GM18505 (cell line): ENCODE measurements at regions not wholly inside any gene's neighbourhood (a gene's known extent, or its start where the extent isn't known, plus 50 kb on each side); places are given as distances from the start of the nearest gene placed in this dataset.

Experiments used
- ATAC-seq: cut with Tn5 transposase; IDR thresholded peaks from one replicate; pipeline ENCODE4 v1.9.1; 2021; ENCODE audit not compliant: unreplicated experiment
- POLR2A ChIP-seq: IDR thresholded peaks from 4 replicates; pipeline ENCODE4 v1.6.1; 2011; ENCODE audit warnings: borderline replicate concordance; ENCODE audit not compliant: insufficient read depth, insufficient read length; ENCODE audit errors: extremely low read depth

DNA sequence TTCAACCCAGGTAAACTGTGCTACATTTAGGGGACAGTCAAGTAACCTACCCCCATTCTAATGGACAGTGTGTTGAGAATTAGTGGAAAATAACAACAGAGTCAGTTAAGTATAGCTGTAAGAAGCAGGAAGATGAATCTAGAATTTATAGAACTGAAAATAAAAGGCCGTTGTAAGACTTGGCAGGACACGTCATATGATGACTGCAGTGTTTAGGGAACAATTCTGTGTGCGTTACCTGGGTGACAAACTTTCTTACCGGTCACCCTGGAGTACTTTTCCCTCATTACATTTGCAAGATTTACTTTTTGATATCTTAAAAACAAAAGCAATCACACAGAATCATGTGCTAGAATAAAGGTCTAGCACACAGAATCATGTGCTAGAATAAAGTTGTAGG, 536.3 kb upstream of the ZNF717 start:
- TF ChIP-seq POLR2A, result no peak
- ATAC-seq, result no peak

DNA sequence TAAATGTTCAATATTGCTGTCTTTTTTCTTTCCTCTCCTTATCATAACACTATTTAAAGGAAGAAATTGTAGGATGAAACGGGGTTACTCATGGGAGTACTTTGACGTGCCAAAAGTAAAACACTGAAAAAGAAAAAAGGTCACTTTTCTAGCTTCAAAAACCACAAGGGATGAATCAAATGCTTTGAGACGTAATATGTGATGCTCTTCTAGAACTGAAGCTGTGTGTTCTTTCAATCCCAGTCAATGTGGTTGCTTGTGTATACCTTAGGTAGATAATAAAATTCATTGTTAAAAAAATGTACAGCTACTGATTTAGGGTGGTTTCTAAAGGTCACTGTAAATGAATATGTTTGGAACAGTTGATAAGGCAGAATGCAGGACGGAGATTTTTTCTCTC, 538.8 kb upstream of the ZNF717 start:
- no peak for TF ChIP-seq POLR2A
- no peak for ATAC-seq

DNA sequence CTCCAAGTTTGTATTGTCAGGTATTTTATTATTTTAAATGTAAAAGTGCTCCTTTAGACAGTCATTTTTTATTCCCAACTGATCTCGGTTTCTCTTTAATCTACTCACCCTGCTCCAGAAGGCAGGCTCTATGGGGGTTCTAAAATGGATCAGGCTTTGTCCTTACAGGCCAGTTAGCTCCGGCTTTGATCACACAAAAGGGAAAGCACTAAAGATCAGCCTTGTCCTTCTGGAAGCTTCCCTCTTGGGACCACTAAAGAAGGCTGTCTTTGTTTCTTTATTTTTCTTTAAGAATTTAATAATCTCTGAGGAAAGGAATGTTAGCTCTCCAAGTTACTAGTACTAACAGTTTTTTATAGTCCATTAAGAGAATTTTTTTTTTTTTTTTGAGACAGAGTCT, 560.5 kb upstream of the ZNF717 start:
- no peak for TF ChIP-seq POLR2A
- no peak for ATAC-seq

DNA sequence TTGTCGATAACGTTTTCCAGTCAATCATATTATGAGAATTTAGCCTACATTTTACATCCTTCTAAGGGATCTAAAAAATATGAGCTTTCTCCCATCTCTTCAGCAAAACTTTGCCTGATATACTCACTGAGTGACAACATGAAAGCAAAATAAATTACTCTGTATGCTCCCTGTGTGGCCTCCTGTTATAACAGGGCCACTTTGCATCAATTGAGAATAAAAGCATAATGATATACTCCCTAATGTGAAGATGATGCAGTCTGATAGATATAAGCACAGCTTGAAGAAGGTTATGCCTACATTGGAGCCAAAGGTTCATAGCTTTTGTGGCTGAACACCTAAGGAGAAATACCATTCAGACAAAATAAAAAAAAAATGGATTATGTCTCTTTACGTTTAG, 561.3 kb upstream of the ZNF717 start:
- no peak for TF ChIP-seq POLR2A
- no peak for ATAC-seq

DNA sequence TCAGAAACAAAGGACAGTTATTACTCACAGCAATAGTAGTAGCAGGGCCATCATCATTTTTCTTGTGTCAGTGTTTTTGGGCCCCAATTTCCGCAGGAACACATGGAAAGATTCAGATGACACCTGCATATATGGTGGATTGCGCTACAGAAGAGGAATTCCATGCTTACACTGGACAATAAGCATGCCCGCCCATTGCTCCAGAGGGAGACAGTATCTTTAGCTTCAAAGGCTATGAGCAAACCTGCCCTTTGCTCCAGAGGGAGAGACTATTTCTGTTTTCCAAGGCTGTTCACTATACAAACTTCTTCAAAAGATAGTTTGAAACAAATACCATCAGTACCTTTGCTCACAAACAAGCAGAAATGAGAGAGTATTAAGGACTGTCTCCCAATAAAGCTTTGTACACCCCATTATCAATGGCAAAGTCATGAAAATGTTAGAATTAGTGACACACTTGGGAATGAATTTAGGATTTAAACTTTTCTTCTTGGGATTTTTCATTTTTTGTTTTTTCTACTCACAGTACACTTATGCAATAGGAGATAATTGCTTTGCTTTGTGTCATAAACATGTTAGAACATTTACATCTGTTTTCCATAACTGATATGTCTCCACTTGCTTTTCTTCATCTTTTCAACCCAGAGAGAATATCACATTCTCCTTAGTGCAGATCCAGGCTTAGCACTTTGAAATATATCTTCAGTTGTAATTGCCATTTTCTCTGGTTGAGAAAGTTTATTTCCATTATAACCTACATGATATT, 564.5 kb upstream of the ZNF717 start:
- ATAC-seq, result no peak
- no peak for TF ChIP-seq POLR2A

GRCh38 chr3:76352051-76352450, 566.7 kb upstream of the ZNF717 start:
- TF ChIP-seq POLR2A, result no peak
- no peak for ATAC-seq

GRCh38 chr3:76352511-76353284, 567.3 kb upstream of the ZNF717 start:
- no peak for ATAC-seq
- TF ChIP-seq POLR2A, result no peak

DNA sequence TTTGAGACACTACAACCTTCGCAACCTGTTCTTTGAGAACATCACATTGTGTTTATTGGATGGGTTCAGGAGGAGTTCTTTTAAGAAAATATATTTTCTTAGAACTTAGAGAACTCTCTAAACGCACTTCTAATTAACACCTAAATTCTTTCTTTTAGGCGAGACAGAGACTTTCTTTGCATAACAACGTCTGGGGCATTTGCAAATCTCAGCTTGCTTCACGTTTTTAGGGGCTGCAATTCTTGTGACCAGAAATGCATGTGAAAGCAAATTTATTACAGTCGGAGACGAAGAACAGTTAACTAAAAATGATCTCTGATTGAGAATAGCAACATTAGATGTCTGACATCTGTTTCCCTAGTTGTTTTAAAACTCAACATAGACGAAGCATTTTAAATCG, 568.3 kb upstream of the ZNF717 start:
- no peak for ATAC-seq
- no peak for TF ChIP-seq POLR2A

GRCh38 chr3:76361010-76361409, 575.7 kb upstream of the ZNF717 start:
- ATAC-seq, result no peak
- TF ChIP-seq POLR2A, result no peak

GRCh38 chr3:76362643-76363042, 577.3 kb upstream of the ZNF717 start:
- TF ChIP-seq POLR2A, result no peak

DNA sequence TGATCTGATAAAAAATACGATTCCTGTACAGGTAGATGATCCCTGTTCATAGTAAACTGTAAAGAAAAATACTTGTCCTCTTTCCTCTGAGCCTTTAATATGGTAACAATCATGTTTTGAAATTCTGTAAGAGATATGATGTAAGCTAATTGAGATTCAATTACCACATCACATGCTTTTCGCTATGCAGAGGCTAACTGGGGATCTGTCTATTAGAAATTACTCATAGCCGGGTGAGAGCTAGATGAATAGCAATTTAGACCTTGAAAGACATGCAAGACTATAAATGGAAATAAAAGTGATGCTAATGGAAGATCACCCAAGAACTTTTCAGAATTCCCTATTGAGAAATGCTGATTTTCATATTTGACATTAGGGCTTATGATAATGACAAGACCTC, 579.9 kb upstream of the ZNF717 start:
- no peak for ATAC-seq
- no peak for TF ChIP-seq POLR2A

More at GRCh38 chr3:76362643-76363042, 577.3 kb upstream of the ZNF717 start:
- no peak for ATAC-seq

GRCh38 chr3:76367281-76367680, 581.9 kb upstream of the ZNF717 start:
- ATAC-seq, result no peak
- no peak for TF ChIP-seq POLR2A

GRCh38 chr3:76369170-76369569, 583.8 kb upstream of the ZNF717 start:
- ATAC-seq, result no peak
- no peak for TF ChIP-seq POLR2A

- ATAC-seq, result no peak
- TF ChIP-seq POLR2A, result no peak
Measured at GRCh38 chr3:76370749-76371520, 585.6 kb upstream of the ZNF717 start.

GRCh38 chr3:76372497-76372896, 587.1 kb upstream of the ZNF717 start:
- TF ChIP-seq POLR2A, result no peak
- no peak for ATAC-seq
